T-helper 1 cell treated with Interleukin-12 subunit alpha and Interleukin-12 subunit beta and Interleukin-4 antibody, amounts not matched to agents 30 μg/mL and 1 μg/mL, for 36 hours (primary cell): ENCODE measurements at regions not wholly inside any gene's neighbourhood (a gene's known extent, or its start where the extent isn't known, plus 50 kb on each side); places are given as distances from the start of the nearest gene placed in this dataset.

Experiments used
- H3K27ac Mint-ChIP-seq: one replicate; pipeline ENCODE4 v1.8.0; 2021; ENCODE audit warnings: mild to moderate bottlenecking, mixed read lengths
- H3K27me3 Mint-ChIP-seq: one replicate; pipeline ENCODE4 v1.8.0; 2021; ENCODE audit warnings: low read depth, mixed read lengths
- H3K36me3 Mint-ChIP-seq: one replicate; pipeline ENCODE4 v1.8.0; 2021; ENCODE audit warnings: low read depth, mixed read lengths
- H3K4me1 Mint-ChIP-seq: one replicate; pipeline ENCODE4 v1.8.0; 2021; ENCODE audit warnings: low read depth, mixed read lengths
- H3K4me3 Mint-ChIP-seq: one replicate; pipeline ENCODE4 v1.8.0; 2021; ENCODE audit warnings: mild to moderate bottlenecking, moderate library complexity, mixed read lengths
- H3K9me3 Mint-ChIP-seq: one replicate; pipeline ENCODE4 v1.8.0; 2021; ENCODE audit warnings: mixed read lengths

- Mint-ChIP-seq H3K9me3 (no peaks in the 10 kb centered on the region), H3K27me3 (peaks cover 11% of the 10 kb centered on the region)
Observed at GRCh38 chr6:17047889-17048288, 54.0 kb upstream of the STMND1 start.

DNA sequence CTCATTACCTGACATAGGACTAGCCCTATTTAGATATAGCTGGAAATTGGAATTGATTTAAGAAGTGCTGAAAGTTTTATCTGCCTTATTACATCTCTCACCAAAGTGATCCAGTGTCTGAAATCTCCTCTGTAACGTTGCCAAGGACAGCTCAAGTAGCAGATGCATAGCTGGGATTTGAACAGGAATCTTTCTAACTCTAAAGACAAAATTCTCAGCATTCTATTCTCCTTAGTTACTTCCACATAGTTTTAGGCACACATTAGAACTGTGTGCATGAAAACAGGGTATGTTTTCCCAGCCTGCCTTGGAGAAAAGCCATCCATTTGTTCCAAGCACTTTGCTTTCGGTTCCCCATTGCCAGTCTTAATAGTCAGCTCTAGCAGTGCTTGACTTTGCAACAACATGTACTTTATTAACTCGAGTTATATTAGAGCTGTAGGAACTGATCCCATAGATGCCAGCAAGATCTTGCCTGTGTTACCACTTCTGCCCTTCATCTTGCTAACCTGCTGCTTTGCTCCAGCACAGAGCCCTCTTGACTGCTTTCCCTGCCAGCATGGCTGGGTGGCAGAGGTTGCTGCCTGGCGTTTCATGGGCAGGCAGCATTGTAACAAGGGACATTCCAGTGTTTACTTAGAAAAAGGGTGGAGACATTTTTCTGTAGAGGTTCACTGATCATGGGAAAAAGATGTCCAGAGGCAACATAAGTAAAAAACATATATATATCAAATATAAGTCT lies 56.1 kb upstream of the STMND1 start:
- no peaks in the 10 kb centered on the region for H3K4me1 Mint-ChIP-seq
- H3K27ac Mint-ChIP-seq, result no peak overlapping the region
- no peaks in the 10 kb centered on the region for H3K9me3 Mint-ChIP-seq
- no peaks in the 10 kb centered on the region for H3K36me3 Mint-ChIP-seq
- no peak overlapping the region for H3K4me3 Mint-ChIP-seq
- H3K27me3 Mint-ChIP-seq, result peaks cover 11% of the 10 kb centered on the region

More at GRCh38 chr6:17047889-17048288, 54.0 kb upstream of the STMND1 start:
- H3K4me3 Mint-ChIP-seq, result no peak overlapping the region
- no peak overlapping the region for H3K27ac Mint-ChIP-seq
- no peaks in the 10 kb centered on the region for H3K36me3 Mint-ChIP-seq
- no peaks in the 10 kb centered on the region for H3K4me1 Mint-ChIP-seq

DNA sequence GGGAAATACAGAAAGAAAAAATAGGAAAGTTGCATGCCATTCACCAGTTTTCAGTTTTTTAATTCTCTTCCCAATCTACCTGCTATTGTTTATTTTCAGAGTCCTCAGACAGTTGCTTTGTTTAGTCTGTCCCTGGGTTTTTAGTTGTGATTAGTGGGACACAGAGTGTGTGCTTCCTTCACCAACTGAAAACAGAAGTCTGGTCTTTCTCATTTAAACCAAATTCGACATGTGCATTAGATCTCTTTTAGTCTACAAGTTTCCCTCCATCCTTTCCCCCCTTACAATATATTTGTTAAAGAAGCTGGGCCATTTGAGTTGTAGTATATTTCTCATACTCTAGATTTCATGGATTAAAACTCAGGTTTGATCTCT lies 58.7 kb upstream of the STMND1 start:
- Mint-ChIP-seq H3K36me3 (no peaks in the 10 kb centered on the region), H3K4me1 (no peaks in the 10 kb centered on the region), H3K9me3 (no peaks in the 10 kb centered on the region), H3K27ac (no peak overlapping the region), H3K4me3 (no peak overlapping the region), H3K27me3 (peaks cover 11% of the 10 kb centered on the region)

GRCh38 chr6:17042422-17043147 lies 59.3 kb upstream of the STMND1 start:
- no peak overlapping the region for H3K4me3 Mint-ChIP-seq
- no peaks in the 10 kb centered on the region for H3K4me1 Mint-ChIP-seq
- H3K9me3 Mint-ChIP-seq, result no peaks in the 10 kb centered on the region
- peaks cover 11% of the 10 kb centered on the region for H3K27me3 Mint-ChIP-seq
- no peak overlapping the region for H3K27ac Mint-ChIP-seq
- no peaks in the 10 kb centered on the region for H3K36me3 Mint-ChIP-seq

DNA sequence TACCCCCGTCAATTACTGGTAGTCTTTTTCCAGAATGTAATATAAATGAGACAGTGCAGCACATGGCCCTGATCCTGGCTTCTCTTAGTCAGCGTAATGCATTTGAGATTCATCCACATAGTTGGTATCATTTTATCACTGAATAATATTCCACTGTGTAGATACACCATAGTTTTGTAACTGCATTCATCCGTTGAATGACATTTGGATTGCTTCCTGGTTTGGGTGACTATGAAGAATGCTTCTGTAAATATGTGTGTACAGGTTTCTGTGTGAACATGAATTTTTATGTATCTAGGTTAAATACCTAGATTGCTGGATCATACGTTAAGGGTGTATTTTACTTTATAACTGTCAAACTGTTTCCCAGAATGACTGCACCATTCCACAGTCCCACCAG lies 62.6 kb upstream of the STMND1 start:
- Mint-ChIP-seq H3K27ac (no peak overlapping the region), H3K9me3 (no peaks in the 10 kb centered on the region), H3K36me3 (no peaks in the 10 kb centered on the region), H3K4me1 (no peaks in the 10 kb centered on the region), H3K4me3 (no peak overlapping the region), H3K27me3 (peaks cover 5% of the 10 kb centered on the region)

GRCh38 chr6:17038316-17038715 lies 63.5 kb upstream of the STMND1 start:
- no peak overlapping the region for H3K4me3 Mint-ChIP-seq
- no peaks in the 10 kb centered on the region for H3K36me3 Mint-ChIP-seq
- no peaks in the 10 kb centered on the region for H3K4me1 Mint-ChIP-seq
- no peak overlapping the region for H3K27ac Mint-ChIP-seq
- H3K27me3 Mint-ChIP-seq, result peaks cover 3% of the 10 kb centered on the region
- H3K9me3 Mint-ChIP-seq, result no peaks in the 10 kb centered on the region

GRCh38 chr6:17036065-17036393 lies 65.8 kb upstream of the STMND1 start:
- no peaks in the 10 kb centered on the region for H3K4me1 Mint-ChIP-seq
- H3K36me3 Mint-ChIP-seq, result no peaks in the 10 kb centered on the region
- H3K9me3 Mint-ChIP-seq, result no peaks in the 10 kb centered on the region
- peaks cover 2% of the 10 kb centered on the region for H3K27me3 Mint-ChIP-seq
- no peak overlapping the region for H3K27ac Mint-ChIP-seq
- H3K4me3 Mint-ChIP-seq, result no peak overlapping the region

GRCh38 chr6:17035257-17036064 lies 66.4 kb upstream of the STMND1 start:
- Mint-ChIP-seq H3K27me3 (peaks cover 2% of the 10 kb centered on the region), H3K4me1 (no peaks in the 10 kb centered on the region), H3K9me3 (no peaks in the 10 kb centered on the region), H3K4me3 (no peak overlapping the region), H3K36me3 (no peaks in the 10 kb centered on the region), H3K27ac (no peak overlapping the region)

GRCh38 chr6:17033746-17034145 lies 68.1 kb upstream of the STMND1 start:
- Mint-ChIP-seq H3K9me3 (no peaks in the 10 kb centered on the region), H3K27me3 (peaks cover 2% of the 10 kb centered on the region), H3K4me3 (no peak overlapping the region), H3K36me3 (no peaks in the 10 kb centered on the region), H3K4me1 (no peaks in the 10 kb centered on the region), H3K27ac (no peak overlapping the region)

- Mint-ChIP-seq H3K9me3 (no peaks in the 10 kb centered on the region), H3K27me3 (peaks cover 2% of the 10 kb centered on the region), H3K36me3 (no peaks in the 10 kb centered on the region), H3K4me1 (no peaks in the 10 kb centered on the region), H3K4me3 (no peak overlapping the region), H3K27ac (no peak overlapping the region)
Observed at GRCh38 chr6:17032988-17033634, 68.7 kb upstream of the STMND1 start.

DNA sequence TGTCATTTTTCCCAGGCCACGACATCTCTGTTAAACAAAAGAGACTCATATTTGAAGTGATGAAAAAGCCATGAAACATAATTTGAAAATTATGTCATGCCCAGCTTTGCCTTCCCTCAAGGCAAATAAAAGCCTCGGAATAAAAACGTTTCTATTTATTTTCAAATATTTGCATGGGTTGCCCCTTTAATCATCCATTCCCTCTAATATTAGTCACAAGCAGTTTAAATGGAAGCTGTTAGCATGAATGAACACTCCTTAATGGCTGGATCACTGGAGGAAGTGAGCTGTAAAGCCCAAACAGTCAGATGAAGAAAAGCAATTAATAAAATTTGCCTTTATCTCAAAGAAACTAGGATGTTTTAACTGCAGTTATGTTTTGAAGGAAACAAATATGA lies 69.3 kb upstream of the STMND1 start:
- no peaks in the 10 kb centered on the region for H3K9me3 Mint-ChIP-seq
- peaks cover 2% of the 10 kb centered on the region for H3K27me3 Mint-ChIP-seq
- H3K4me1 Mint-ChIP-seq, result no peaks in the 10 kb centered on the region
- H3K4me3 Mint-ChIP-seq, result no peak overlapping the region
- no peak overlapping the region for H3K27ac Mint-ChIP-seq
- no peaks in the 10 kb centered on the region for H3K36me3 Mint-ChIP-seq

- peaks cover 2% of the 10 kb centered on the region for H3K27me3 Mint-ChIP-seq
- H3K9me3 Mint-ChIP-seq, result no peaks in the 10 kb centered on the region
- H3K4me1 Mint-ChIP-seq, result no peaks in the 10 kb centered on the region
- H3K27ac Mint-ChIP-seq, result no peak overlapping the region
- no peak overlapping the region for H3K4me3 Mint-ChIP-seq
- no peaks in the 10 kb centered on the region for H3K36me3 Mint-ChIP-seq
Observed at GRCh38 chr6:17031961-17032360, 69.9 kb upstream of the STMND1 start.

GRCh38 chr6:17027441-17027840 lies 74.4 kb upstream of the STMND1 start:
- Mint-ChIP-seq H3K4me1 (no peaks in the 10 kb centered on the region), H3K9me3 (peaks cover 6% of the 10 kb centered on the region), H3K27ac (no peak overlapping the region), H3K36me3 (no peaks in the 10 kb centered on the region), H3K4me3 (no peak overlapping the region), H3K27me3 (peaks cover 13% of the 10 kb centered on the region)

- Mint-ChIP-seq H3K4me3 (no peak overlapping the region), H3K27me3 (peaks cover 13% of the 10 kb centered on the region), H3K9me3 (peaks cover 6% of the 10 kb centered on the region), H3K36me3 (no peaks in the 10 kb centered on the region), H3K4me1 (no peaks in the 10 kb centered on the region), H3K27ac (no peak overlapping the region)
Observed at GRCh38 chr6:17022604-17023003, 79.2 kb upstream of the STMND1 start.
